MM.1S (cell line): ENCODE measurements at regions not wholly inside any gene's neighbourhood (a gene's known extent, or its start where the extent isn't known, plus 50 kb on each side); places are given as distances from the start of the nearest gene placed in this dataset.

Experiments used
- DNase-seq: peaks from one replicate; pipeline ENCODE4 v3.0.0-alpha.2; 2015
- H2AFZ ChIP-seq: fragments of 300-600 bp; sonication (generic); 2 replicates; pipeline ENCODE4 v1.6.0; 2016; ENCODE audit warnings: antibody characterized with exemption, low read length
- H3F3A ChIP-seq: fragments of 300-600 bp; sonication (generic); 2 replicates; pipeline ENCODE4 v1.6.1; 2016; ENCODE audit warnings: mild to moderate bottlenecking, antibody characterized with exemption, low read length, moderate library complexity, mixed read lengths; ENCODE audit not compliant: insufficient read depth
- H3K27ac ChIP-seq: fragments of 300-600 bp; sonication (generic); 2 replicates; pipeline ENCODE4 v1.5.1; 2016; ENCODE audit warnings: mild to moderate bottlenecking, low read length
- H3K27me3 ChIP-seq: fragments of 300-600 bp; sonication (generic); replicated peaks from 2 replicates; pipeline ENCODE4 v1.6.0; 2016; ENCODE audit warnings: low read length; ENCODE audit not compliant: insufficient read depth
- H3K36me3 ChIP-seq: fragments of 300-600 bp; sonication (generic); replicated peaks from 2 replicates; pipeline ENCODE4 v1.6.1; 2016; ENCODE audit warnings: mild to moderate bottlenecking, low read length, mixed read lengths; ENCODE audit not compliant: insufficient read depth
- H3K4me1 ChIP-seq: fragments of 300-600 bp; sonication (generic); 2 replicates; pipeline ENCODE4 v1.6.1; 2016; ENCODE audit warnings: low read length, mixed read lengths
- H3K4me2 ChIP-seq: fragments of 300-600 bp; sonication (generic); 2 replicates; pipeline ENCODE4 v1.6.0; 2016; ENCODE audit warnings: low read depth, low read length
- H3K4me3 ChIP-seq: fragments of 300-600 bp; sonication (generic); 2 replicates; pipeline ENCODE4 v1.5.1; 2016; ENCODE audit warnings: low read length, mixed read lengths
- H3K79me2 ChIP-seq: fragments of 300-600 bp; sonication (generic); 2 replicates; pipeline ENCODE4 v1.6.1; 2016; ENCODE audit warnings: mixed run types, low read length, mixed read lengths
- H3K9ac ChIP-seq: fragments of 300-600 bp; sonication (generic); 2 replicates; pipeline ENCODE4 v1.6.1; 2016; ENCODE audit warnings: low read length, mixed read lengths
- H3K9me2 ChIP-seq: fragments of 300-600 bp; sonication (generic); replicated peaks from 2 replicates; pipeline ENCODE4 v1.6.1; 2016; ENCODE audit warnings: mild to moderate bottlenecking, low read length, mixed read lengths; ENCODE audit not compliant: insufficient read depth
- H3K9me3 ChIP-seq: fragments of 300-600 bp; sonication (generic); replicated peaks from 2 replicates; pipeline ENCODE4 v1.6.1; 2016; ENCODE audit warnings: mild to moderate bottlenecking, low read length, mixed read lengths; ENCODE audit not compliant: insufficient read depth
- H4K20me1 ChIP-seq: fragments of 300-600 bp; sonication (generic); 2 replicates; pipeline ENCODE4 v1.6.1; 2016; ENCODE audit warnings: mild to moderate bottlenecking, low read length, moderate library complexity, mixed read lengths; ENCODE audit not compliant: insufficient read depth
- EZH2 ChIP-seq: fragments of 300-600 bp; sonication (generic); optimal IDR thresholded peaks from 2 replicates; pipeline ENCODE3; 2017; ENCODE audit warnings: low read depth, mild to moderate bottlenecking, antibody characterized with exemption, low read length, mixed read lengths
- EZH2phosphoT487 ChIP-seq: fragments of 300-600 bp; sonication (generic); IDR thresholded peaks from 2 replicates; pipeline ENCODE4 v1.6.1; 2018; ENCODE audit warnings: antibody characterized with exemption, low read length
- TF ChIP-seq, protein P1 (sequence below): fragments of 300-600 bp; sonication (generic); IDR thresholded peaks from 2 replicates; pipeline ENCODE4 v1.5.1; 2016; ENCODE audit warnings: antibody characterized with exemption, low read length, mixed read lengths

DNA sequence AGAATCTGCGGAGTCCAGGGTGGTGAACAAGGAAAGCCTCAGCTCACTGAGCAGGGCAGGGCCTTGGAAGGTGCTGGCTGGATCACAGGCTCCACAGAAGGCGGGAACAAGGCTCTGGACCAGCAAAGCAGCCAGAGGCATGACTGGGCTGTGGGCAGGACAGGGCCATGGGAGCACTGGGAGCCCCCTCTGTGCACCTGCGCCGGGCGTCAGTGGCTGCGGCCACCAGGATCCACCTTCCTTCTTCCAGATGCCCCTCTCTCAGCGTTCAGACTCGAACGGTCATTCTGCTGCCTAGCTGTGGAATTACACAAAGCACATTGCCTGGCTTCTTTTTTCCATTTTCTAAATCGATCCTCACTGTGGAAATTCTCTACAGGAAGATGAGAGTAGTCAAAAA is 621.2 kb downstream of the GALR1 start:
- H3F3A ChIP-seq, result no peaks in the 10 kb centered on the region
- TF ChIP-seq, protein P1, sequence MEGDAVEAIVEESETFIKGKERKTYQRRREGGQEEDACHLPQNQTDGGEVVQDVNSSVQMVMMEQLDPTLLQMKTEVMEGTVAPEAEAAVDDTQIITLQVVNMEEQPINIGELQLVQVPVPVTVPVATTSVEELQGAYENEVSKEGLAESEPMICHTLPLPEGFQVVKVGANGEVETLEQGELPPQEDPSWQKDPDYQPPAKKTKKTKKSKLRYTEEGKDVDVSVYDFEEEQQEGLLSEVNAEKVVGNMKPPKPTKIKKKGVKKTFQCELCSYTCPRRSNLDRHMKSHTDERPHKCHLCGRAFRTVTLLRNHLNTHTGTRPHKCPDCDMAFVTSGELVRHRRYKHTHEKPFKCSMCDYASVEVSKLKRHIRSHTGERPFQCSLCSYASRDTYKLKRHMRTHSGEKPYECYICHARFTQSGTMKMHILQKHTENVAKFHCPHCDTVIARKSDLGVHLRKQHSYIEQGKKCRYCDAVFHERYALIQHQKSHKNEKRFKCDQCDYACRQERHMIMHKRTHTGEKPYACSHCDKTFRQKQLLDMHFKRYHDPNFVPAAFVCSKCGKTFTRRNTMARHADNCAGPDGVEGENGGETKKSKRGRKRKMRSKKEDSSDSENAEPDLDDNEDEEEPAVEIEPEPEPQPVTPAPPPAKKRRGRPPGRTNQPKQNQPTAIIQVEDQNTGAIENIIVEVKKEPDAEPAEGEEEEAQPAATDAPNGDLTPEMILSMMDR, result no peak
- TF ChIP-seq EZH2phosphoT487 (no peak), EZH2 (no peak)
- no peaks in the 10 kb centered on the region for H3K9me2 ChIP-seq
- H3K9me3 ChIP-seq, result no peaks in the 10 kb centered on the region
- no peaks in the 10 kb centered on the region for H3K36me3 ChIP-seq
- no peak for DNase-seq
- H3K27ac ChIP-seq, result no peak overlapping the region
- no peak overlapping the region for H3K4me3 ChIP-seq
- no peaks in the 10 kb centered on the region for H4K20me1 ChIP-seq
- no peaks in the 10 kb centered on the region for H3K4me1 ChIP-seq
- H3K4me2 ChIP-seq, result no peak overlapping the region
- H3K79me2 ChIP-seq, result no peaks in the 10 kb centered on the region
- no peaks in the 10 kb centered on the region for H3K27me3 ChIP-seq
- no peak overlapping the region for H2AFZ ChIP-seq
- H3K9ac ChIP-seq, result no peak overlapping the region

DNA sequence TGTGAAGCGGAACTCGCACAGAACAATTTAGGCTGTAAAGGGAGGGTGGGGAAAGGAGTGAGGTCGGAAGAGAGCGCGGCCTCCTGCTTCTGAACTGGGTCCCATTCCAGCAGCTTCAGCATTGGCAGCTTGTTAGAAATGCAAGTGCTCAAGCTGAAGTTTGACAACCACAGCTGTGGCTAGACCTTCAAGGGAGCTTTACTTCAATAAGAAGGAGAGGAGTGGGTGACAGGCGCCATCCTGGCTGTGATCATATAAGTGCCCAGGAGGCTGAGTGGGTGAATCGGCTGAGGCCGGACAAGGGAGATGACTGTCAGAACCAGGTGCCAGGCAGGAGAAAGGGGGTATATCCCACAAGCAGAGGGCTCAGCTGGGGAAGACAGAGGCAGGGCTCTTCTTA is 622.5 kb downstream of the GALR1 start:
- H4K20me1 ChIP-seq, result no peaks in the 10 kb centered on the region
- H3K36me3 ChIP-seq, result no peaks in the 10 kb centered on the region
- no peak for DNase-seq
- H3F3A ChIP-seq, result no peaks in the 10 kb centered on the region
- no peak overlapping the region for H3K4me3 ChIP-seq
- H3K27me3 ChIP-seq, result no peaks in the 10 kb centered on the region
- H3K4me1 ChIP-seq, result no peaks in the 10 kb centered on the region
- no peaks in the 10 kb centered on the region for H3K9me2 ChIP-seq
- H3K9me3 ChIP-seq, result no peaks in the 10 kb centered on the region
- H2AFZ ChIP-seq, result no peak overlapping the region
- no peak overlapping the region for H3K4me2 ChIP-seq
- TF ChIP-seq EZH2phosphoT487 (no peak), EZH2 (no peak)
- TF ChIP-seq, protein P1, result no peak
- H3K27ac ChIP-seq, result no peak overlapping the region
- no peaks in the 10 kb centered on the region for H3K79me2 ChIP-seq
- H3K9ac ChIP-seq, result no peak overlapping the region

DNA sequence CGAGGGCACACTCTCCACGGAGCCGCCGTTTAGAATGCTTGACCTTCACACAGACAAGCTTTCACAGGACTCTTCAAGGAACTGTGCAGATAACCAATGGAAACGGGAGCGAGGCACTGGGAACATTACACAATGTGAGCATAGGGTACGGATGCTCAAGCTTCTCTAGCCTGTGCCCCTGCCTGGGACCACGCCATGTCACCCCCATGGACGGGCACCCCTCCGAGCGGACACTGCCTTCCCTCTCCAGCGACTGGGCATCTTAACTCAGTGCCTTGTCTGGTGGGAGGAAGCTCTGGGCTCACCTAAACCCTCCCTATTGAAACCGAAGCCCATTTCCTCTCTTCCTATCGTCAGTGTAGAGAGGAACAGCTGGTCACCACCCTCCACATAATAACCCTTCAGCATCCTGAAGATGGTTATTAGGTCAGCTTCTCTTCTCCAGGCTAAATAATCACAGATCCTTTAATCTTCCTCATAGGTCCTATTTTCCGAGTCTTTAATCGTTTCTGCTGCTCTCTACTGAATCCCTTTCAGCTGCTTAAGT is 626.7 kb downstream of the GALR1 start:
- Histone ChIP-seq H4K20me1 (no peaks in the 10 kb centered on the region), H3K27ac (no peak overlapping the region), H3K9ac (no peak overlapping the region), H3K9me2 (no peaks in the 10 kb centered on the region), H3F3A (no peaks in the 10 kb centered on the region), H3K79me2 (no peaks in the 10 kb centered on the region), H3K4me1 (no peaks in the 10 kb centered on the region), H2AFZ (no peak overlapping the region), H3K4me2 (no peak overlapping the region), H3K4me3 (no peak overlapping the region), H3K9me3 (no peaks in the 10 kb centered on the region), H3K27me3 (no peaks in the 10 kb centered on the region), H3K36me3 (no peaks in the 10 kb centered on the region)
- no peak for DNase-seq
- TF ChIP-seq, protein P1, result no peak
